SK-N-SH treated with all-trans-retinoic acid at 6 μM for 48 hours (cell line): ENCODE measurements at regions not wholly inside any gene's neighbourhood (a gene's known extent, or its start where the extent isn't known, plus 50 kb on each side); places are given as distances from the start of the nearest gene placed in this dataset.

ENCODE experiments used
- ATAC-seq: fragments of 200-7000 bp; cut with Tn5 transposase; 3 replicates; pipeline ENCODE4 v1.9.1; 2020; ENCODE audit warnings: mild to moderate bottlenecking, moderate library complexity
- ARNTL ChIP-seq: fragments of 450-650 bp; formaldehyde crosslinking; IDR thresholded peaks from 2 replicates; pipeline ENCODE4 v1.5.0; 2020; ENCODE audit warnings: low read depth, mild to moderate bottlenecking, moderate library complexity, borderline replicate concordance
- BACH2 ChIP-seq: fragments of 250-450 bp; sonication (Bioruptor Pico); IDR thresholded peaks from 2 replicates; pipeline ENCODE4 v1.9.0; 2021; ENCODE audit warnings: mild to moderate bottlenecking, borderline replicate concordance
- CSRNP3 ChIP-seq: fragments of 250-450 bp; sonication (Bioruptor Pico); IDR thresholded peaks from 2 replicates; pipeline ENCODE4 v1.5.1; 2021; ENCODE audit warnings: mild to moderate bottlenecking, moderate library complexity
- ESRRG ChIP-seq: fragments of 250-450 bp; sonication (Bioruptor Pico); IDR thresholded peaks from 2 replicates; pipeline ENCODE4 v1.6.1; 2021; ENCODE audit warnings: mild to moderate bottlenecking
- GLIS3 ChIP-seq: fragments of 250-450 bp; sonication (Bioruptor Pico); IDR thresholded peaks from 2 replicates; pipeline ENCODE4 v1.5.0; 2020; ENCODE audit warnings: mild to moderate bottlenecking, moderate library complexity
- ISL1 ChIP-seq: fragments of 250-450 bp; sonication (Bioruptor Pico); IDR thresholded peaks from 2 replicates; pipeline ENCODE4 v2.1.2; 2022; ENCODE audit warnings: mild to moderate bottlenecking, moderate library complexity
- OSR1 ChIP-seq: fragments of 250-450 bp; sonication (Bioruptor Pico); IDR thresholded peaks from 2 replicates; pipeline ENCODE4 v1.8.0; 2022; ENCODE audit warnings: moderate library complexity, mild to moderate bottlenecking, inconsistent platforms
- PATZ1 ChIP-seq: fragments of 250-450 bp; sonication (Bioruptor Pico); IDR thresholded peaks from 2 replicates; pipeline ENCODE4 v1.8.0; 2020; ENCODE audit warnings: mild to moderate bottlenecking, moderate library complexity, borderline replicate concordance
- POU6F1 ChIP-seq: fragments of 250-450 bp; sonication (Bioruptor Pico); IDR thresholded peaks from 2 replicates; pipeline ENCODE4 v1.8.0; 2021; ENCODE audit warnings: low read depth, mild to moderate bottlenecking, moderate library complexity, borderline replicate concordance
- PPARA ChIP-seq: fragments of 250-450 bp; sonication (Bioruptor Pico); IDR thresholded peaks from 2 replicates; pipeline ENCODE4 v1.5.0; 2020; ENCODE audit warnings: mild to moderate bottlenecking, borderline replicate concordance
- SNAI2 ChIP-seq: fragments of 250-450 bp; sonication (Bioruptor Pico); IDR thresholded peaks from 2 replicates; pipeline ENCODE4 v1.5.0; 2020; ENCODE audit warnings: mild to moderate bottlenecking, moderate library complexity
- TCF4 ChIP-seq: fragments of 250-450 bp; sonication (Bioruptor Pico); IDR thresholded peaks from 2 replicates; pipeline ENCODE4 v1.8.0; 2021; ENCODE audit warnings: mild to moderate bottlenecking, moderate library complexity, borderline replicate concordance
- TSHZ2 ChIP-seq: fragments of 250-450 bp; sonication (Bioruptor Pico); IDR thresholded peaks from 2 replicates; pipeline ENCODE4 v1.5.0; 2020; ENCODE audit warnings: mild to moderate bottlenecking, moderate library complexity
- ZC3H10 ChIP-seq: fragments of 250-450 bp; sonication (Bioruptor Pico); IDR thresholded peaks from 2 replicates; pipeline ENCODE4 v1.5.1; 2021; ENCODE audit warnings: mild to moderate bottlenecking, moderate library complexity
- ZFP3 ChIP-seq: fragments of 250-450 bp; sonication (Bioruptor Pico); IDR thresholded peaks from 2 replicates; pipeline ENCODE4 v1.5.0; 2020; ENCODE audit warnings: mild to moderate bottlenecking, moderate library complexity
- ZNF565 ChIP-seq: fragments of 450-650 bp; formaldehyde crosslinking; conservative IDR thresholded peaks from 2 replicates; pipeline ENCODE4 v1.5.0; 2020; ENCODE audit warnings: low read depth, mild to moderate bottlenecking, moderate library complexity
- ZNF70 ChIP-seq: fragments of 450-650 bp; formaldehyde crosslinking; IDR thresholded peaks from 2 replicates; pipeline ENCODE4 v1.5.0; 2020; ENCODE audit warnings: mild to moderate bottlenecking, moderate library complexity
- ZNF8 ChIP-seq: fragments of 450-650 bp; formaldehyde crosslinking; IDR thresholded peaks from 2 replicates; pipeline ENCODE4 v1.5.0; 2020; ENCODE audit warnings: mild to moderate bottlenecking, moderate library complexity

GRCh38 chr2:125037135-125037653 lies 1012.1 kb downstream of the CNTNAP5 start:
- ATAC-seq, result no peak
- TF ChIP-seq ZNF70 (CRISPR knock-in tag) (no peak), ESRRG (no peak), PATZ1 (CRISPR knock-in tag) (no peak), BACH2 (no peak), POU6F1 (CRISPR knock-in tag) (no peak), SNAI2 (CRISPR knock-in tag) (no peak), ZC3H10 (CRISPR knock-in tag) (no peak), TCF4 (CRISPR knock-in tag) (no peak), ARNTL (CRISPR knock-in tag) (no peak), TSHZ2 (CRISPR knock-in tag) (no peak), ZNF8 (no peak), OSR1 (CRISPR knock-in tag) (no peak), PPARA (no peak), ZNF565 (no peak), CSRNP3 (CRISPR knock-in tag) (no peak), GLIS3 (CRISPR knock-in tag) (no peak)

GRCh38 chr2:125041846-125042245 lies 1016.8 kb downstream of the CNTNAP5 start:
- TF ChIP-seq ZNF565 (no peak), CSRNP3 (CRISPR knock-in tag) (no peak), POU6F1 (CRISPR knock-in tag) (no peak), ZFP3 (CRISPR knock-in tag) (no peak), ZNF70 (CRISPR knock-in tag) (no peak), PATZ1 (CRISPR knock-in tag) (no peak), BACH2 (no peak), ARNTL (CRISPR knock-in tag) (no peak), ESRRG (no peak), TSHZ2 (CRISPR knock-in tag) (no peak), GLIS3 (CRISPR knock-in tag) (no peak), ZNF8 (no peak), ISL1 (CRISPR knock-in tag) (no peak)
- ATAC-seq, result no peak
